ENCODE measurements at regions not wholly inside any gene's neighbourhood (a gene's known extent, or its start where the extent isn't known, plus 50 kb on each side); places are given as distances from the start of the nearest gene placed in this dataset.

- TF ChIP-seq SAP30 (IDR thresholded peaks at IDR 0.05; ENCODE audit: insufficient read depth, insufficient replicate concordance, low read length) (no peak), E2F6 (IDR thresholded peaks at IDR 0.05) (no peak)
Measured at GRCh38 chr18:28963481-28963880, 786.6 kb upstream of the CDH2 start (continued).
